Peyer's patch (tissue), 4 donors: ENCODE measurements at regions not wholly inside any gene's neighbourhood (a gene's known extent, or its start where the extent isn't known, plus 50 kb on each side); places are given as distances from the start of the nearest gene placed in this dataset.

Experiments used
- DNase-seq, 3 donors: peaks; one replicate each; pipeline ENCODE4 v3.0.0-alpha.2; 2017 to 2019
- H3K27ac ChIP-seq, 4 donors: fragments of 200-600 bp; sonication (generic); one replicate each; pipeline ENCODE4 v1.5.1; 2016 to 2019
- H3K27me3 ChIP-seq, 2 donors: fragments of 200-600 bp; sonication (generic); one replicate each; pipeline ENCODE4 v1.5.1; 2019
- H3K36me3 ChIP-seq, 3 donors: fragments of 200-600 bp; sonication (generic); one replicate each; pipeline ENCODE4 v1.5.1; 2016 to 2019
- H3K4me1 ChIP-seq, 4 donors: fragments of 200-600 bp; sonication (generic); one replicate each; pipeline ENCODE4 v1.5.1; 2016 to 2019
- H3K4me3 ChIP-seq, 4 donors: fragments of 200-600 bp; sonication (generic); 1 replicate in 3 of 4; 2 replicates in 1 of 4; pipeline ENCODE4 v1.5.1; 2016 to 2019; ENCODE audit warnings: mild to moderate bottlenecking in 1 of 4
- H3K9me3 ChIP-seq, 4 donors: fragments of 200-600 bp; sonication (generic); one replicate each; pipeline ENCODE4 v1.5.1; 2016 to 2019; ENCODE audit warnings: mild to moderate bottlenecking in 1 of 4
- POLR2A ChIP-seq, 2 donors: fragments of 450-650 bp; IDR thresholded peaks; one replicate each; pipeline ENCODE4 v1.5.1; 2017; ENCODE audit warnings: antibody characterized with exemption in 2 of 2, mild to moderate bottlenecking in 2 of 2, moderate library complexity in 2 of 2
- TF ChIP-seq, protein P1 (sequence below), 6 experiments: fragments of 450-650 bp in 4 of 6; fragments of 200-600 bp in 2 of 6; sonication (generic) in 1 of 6; IDR thresholded peaks; one replicate each; pipeline ENCODE4 v1.5.1; 2017 to 2019; ENCODE audit warnings: antibody characterized with exemption in 6 of 6, mild to moderate bottlenecking in 3 of 6, moderate library complexity in 1 of 6

DNA sequence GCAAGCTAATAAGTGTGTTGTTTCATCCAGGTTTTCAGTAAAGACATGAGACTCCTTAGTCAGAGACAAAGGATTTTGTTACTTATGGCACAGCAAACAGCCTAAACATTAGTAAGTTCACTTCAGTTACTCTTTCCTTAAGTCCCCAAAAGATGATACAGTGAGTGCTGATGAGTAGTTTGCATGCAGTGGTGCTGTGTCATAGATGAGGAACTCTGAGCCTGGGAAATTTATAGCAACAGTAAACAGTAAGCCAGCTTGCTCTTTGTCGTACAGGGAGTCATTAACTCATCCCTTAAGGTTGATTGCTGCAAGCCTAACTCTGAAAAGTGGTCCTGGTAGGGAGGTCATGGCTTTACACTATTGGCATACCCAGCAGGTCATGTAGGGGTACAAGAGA lies 208.6 kb upstream of the OR4E1 start:
- no peaks in the 10 kb centered on the region for H3K4me1 ChIP-seq
- no peak for DNase-seq
- H3K4me3 ChIP-seq, result no peak overlapping the region
- no peaks in the 10 kb centered on the region for H3K36me3 ChIP-seq
- H3K27ac ChIP-seq, result no peak overlapping the region
- no peaks in the 10 kb centered on the region for H3K9me3 ChIP-seq
- TF ChIP-seq, protein P1, sequence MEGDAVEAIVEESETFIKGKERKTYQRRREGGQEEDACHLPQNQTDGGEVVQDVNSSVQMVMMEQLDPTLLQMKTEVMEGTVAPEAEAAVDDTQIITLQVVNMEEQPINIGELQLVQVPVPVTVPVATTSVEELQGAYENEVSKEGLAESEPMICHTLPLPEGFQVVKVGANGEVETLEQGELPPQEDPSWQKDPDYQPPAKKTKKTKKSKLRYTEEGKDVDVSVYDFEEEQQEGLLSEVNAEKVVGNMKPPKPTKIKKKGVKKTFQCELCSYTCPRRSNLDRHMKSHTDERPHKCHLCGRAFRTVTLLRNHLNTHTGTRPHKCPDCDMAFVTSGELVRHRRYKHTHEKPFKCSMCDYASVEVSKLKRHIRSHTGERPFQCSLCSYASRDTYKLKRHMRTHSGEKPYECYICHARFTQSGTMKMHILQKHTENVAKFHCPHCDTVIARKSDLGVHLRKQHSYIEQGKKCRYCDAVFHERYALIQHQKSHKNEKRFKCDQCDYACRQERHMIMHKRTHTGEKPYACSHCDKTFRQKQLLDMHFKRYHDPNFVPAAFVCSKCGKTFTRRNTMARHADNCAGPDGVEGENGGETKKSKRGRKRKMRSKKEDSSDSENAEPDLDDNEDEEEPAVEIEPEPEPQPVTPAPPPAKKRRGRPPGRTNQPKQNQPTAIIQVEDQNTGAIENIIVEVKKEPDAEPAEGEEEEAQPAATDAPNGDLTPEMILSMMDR (IDR thresholded peaks at IDR 0.05), result no peak
- TF ChIP-seq POLR2A (IDR thresholded peaks at IDR 0.05), result no peak
- H3K27me3 ChIP-seq, result no peaks in the 10 kb centered on the region

DNA sequence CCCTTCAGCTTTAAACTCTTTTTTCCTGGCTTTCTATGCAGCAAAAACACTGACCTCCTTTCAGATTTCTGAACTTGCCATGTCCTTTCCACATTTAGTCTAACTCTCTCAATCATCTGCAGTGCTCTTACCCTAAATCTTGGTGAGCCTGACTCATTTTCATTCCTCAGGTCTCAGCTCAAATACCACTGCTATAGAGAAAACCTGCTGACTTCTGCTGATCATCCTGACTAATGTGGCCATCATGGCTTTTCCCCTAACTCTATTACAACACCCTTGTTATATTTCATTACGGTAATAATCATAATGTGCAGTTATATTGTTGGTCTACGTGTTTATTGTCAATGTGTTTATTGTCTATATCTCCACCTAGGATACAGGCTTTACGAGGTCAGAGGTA lies 207.3 kb upstream of the OR4E1 start:
- Histone ChIP-seq H3K9me3 (no peaks in the 10 kb centered on the region), H3K36me3 (no peaks in the 10 kb centered on the region), H3K27ac (no peak overlapping the region), H3K27me3 (no peaks in the 10 kb centered on the region), H3K4me1 (no peaks in the 10 kb centered on the region), H3K4me3 (no peak overlapping the region)
- DNase-seq, result no peak
- no peak for TF ChIP-seq POLR2A (IDR thresholded peaks at IDR 0.05)
- TF ChIP-seq, protein P1 (IDR thresholded peaks at IDR 0.05), result no peak

DNA sequence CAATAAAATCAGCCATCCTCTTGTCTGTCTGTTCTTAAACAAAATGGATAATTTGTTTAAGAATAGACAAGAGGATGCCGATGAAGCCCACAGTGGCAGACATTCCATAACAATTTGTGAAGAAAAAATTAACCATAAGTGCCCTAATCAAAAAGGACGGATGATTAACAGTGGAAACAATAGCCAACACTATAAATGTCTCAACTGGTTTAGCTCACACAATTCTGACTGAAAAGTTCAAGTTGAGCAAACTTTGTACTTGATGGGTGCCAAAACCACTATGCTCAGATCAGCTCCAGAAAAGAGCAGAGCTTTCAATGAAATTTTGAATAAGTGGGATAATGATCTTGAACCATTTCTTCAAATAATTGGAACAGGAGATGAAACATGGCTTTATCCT lies 202.2 kb upstream of the OR4E1 start:
- TF ChIP-seq, protein P1 (IDR thresholded peaks at IDR 0.05), result no peak
- DNase-seq, result no peak
- Histone ChIP-seq H3K9me3 (no peaks in the 10 kb centered on the region), H3K36me3 (no peaks in the 10 kb centered on the region), H3K27me3 (no peaks in the 10 kb centered on the region), H3K4me3 (no peak overlapping the region), H3K27ac (no peak overlapping the region), H3K4me1 (no peaks in the 10 kb centered on the region)

DNA sequence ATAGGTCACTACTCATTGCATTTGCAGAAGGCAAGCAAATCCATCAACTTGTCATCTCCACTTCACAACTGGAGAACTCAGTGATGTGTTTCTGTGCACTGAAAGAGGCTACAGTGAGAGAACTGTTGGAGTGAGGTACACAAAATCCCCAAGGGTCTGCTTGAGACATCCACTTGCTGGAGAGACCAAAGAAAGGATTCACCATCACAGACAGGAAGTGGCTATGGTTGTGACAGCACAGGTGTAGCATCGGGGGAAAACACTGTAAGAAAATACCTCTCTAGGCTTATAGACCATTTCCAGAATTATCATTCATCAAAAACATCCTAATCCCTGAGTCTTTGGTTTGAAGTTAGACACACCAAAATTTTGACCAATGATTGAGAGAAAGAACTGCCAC lies 201.3 kb upstream of the OR4E1 start:
- DNase-seq, result no peak
- TF ChIP-seq, protein P1 (IDR thresholded peaks at IDR 0.05), result no peak
- TF ChIP-seq POLR2A (IDR thresholded peaks at IDR 0.05), result no peak
- Histone ChIP-seq H3K27ac (peak overlapping the region in 1 of 4 donors; percentile 43), H3K4me3 (no peak overlapping the region), H3K4me1 (no peaks in the 10 kb centered on the region), H3K27me3 (no peaks in the 10 kb centered on the region), H3K36me3 (no peaks in the 10 kb centered on the region), H3K9me3 (no peaks in the 10 kb centered on the region)

DNA sequence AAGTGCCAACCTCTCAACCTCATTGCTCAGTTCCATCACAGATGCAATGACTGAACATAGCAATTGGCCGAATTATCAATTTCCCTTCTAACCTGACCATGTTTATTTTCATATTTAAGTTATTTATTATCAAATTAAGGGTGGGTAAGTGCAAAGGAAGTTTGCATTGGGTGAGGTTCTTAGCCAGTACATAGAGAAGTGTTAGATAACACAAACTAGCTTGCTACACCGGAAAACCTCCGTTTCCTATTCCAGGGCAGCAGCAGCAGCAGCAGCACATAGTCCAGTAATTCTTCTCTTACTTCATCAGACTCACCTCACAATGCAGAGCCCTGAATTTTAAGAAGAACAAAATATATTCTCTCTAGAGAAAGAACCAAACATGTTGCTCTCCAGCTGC lies 200.5 kb upstream of the OR4E1 start:
- DNase-seq, result peak in 1 of 3 donors; percentile 48
- no peak for TF ChIP-seq POLR2A (IDR thresholded peaks at IDR 0.05)
- TF ChIP-seq, protein P1 (IDR thresholded peaks at IDR 0.05), result no peak
- no peaks in the 10 kb centered on the region for H3K4me1 ChIP-seq
- no peaks in the 10 kb centered on the region for H3K36me3 ChIP-seq
- no peaks in the 10 kb centered on the region for H3K27me3 ChIP-seq
- peak overlapping the region in 2 of 4 donors; percentile 34 to 43 for H3K27ac ChIP-seq
- no peaks in the 10 kb centered on the region for H3K9me3 ChIP-seq
- H3K4me3 ChIP-seq, result no peak overlapping the region

DNA sequence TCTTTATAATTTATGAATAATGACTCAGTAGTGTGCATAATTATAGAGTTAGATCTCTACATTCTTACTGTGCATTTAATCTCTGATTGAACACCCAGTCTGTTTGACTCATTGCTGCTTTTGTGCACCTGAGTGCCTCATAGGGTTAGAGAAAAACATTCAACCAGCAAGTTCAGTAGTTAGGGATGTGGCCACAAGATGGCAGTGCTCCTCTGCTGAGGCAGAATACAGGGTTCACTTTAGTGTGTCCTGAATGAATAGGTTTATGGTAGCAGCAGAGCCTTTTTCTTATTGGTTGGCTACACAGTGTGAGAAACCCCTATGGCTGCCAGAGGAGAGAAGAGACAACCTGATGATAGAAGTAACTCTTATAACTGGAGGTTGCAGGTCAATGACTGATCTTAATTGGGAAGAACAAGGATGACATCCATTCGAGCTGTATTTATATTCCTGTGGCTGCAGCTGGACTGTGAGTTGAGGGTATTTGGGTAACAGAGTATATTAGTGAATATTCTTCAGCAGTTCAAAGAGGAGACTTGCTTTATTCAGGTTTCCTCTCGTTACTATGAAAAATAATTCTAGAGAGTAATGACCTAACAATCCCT lies 194.9 kb upstream of the OR4E1 start:
- no peaks in the 10 kb centered on the region for H3K4me1 ChIP-seq
- no peak overlapping the region for H3K27ac ChIP-seq
- peak in 2 of 3 donors; percentile 60 to 85 for DNase-seq
- H3K9me3 ChIP-seq, result no peaks in the 10 kb centered on the region
- no peaks in the 10 kb centered on the region for H3K27me3 ChIP-seq
- H3K36me3 ChIP-seq, result no peaks in the 10 kb centered on the region
- TF ChIP-seq POLR2A (IDR thresholded peaks at IDR 0.05), result no peak
- TF ChIP-seq, protein P1 (IDR thresholded peaks at IDR 0.05), result peak in 5 of 6 experiments; percentile 28 to 61 (median 54)
- H3K4me3 ChIP-seq, result no peak overlapping the region
